Heart left ventricle (tissue), 13 donors: ENCODE measurements at regions not wholly inside any gene's neighbourhood (a gene's known extent, or its start where the extent isn't known, plus 50 kb on each side); places are given as distances from the start of the nearest gene placed in this dataset.

ENCODE experiments used
- CTCF ChIP-seq, 12 donors: fragments of 200-600 bp; sonication (generic) in 4 of 12; IDR thresholded peaks; one replicate each; pipeline versions ENCODE4 v1.5.0 to v1.8.0; 2018 to 2022; ENCODE audit warnings: antibody characterized with exemption in 12 of 12, mild to moderate bottlenecking in 5 of 12
- POLR2A ChIP-seq, 2 donors: fragments of 450-650 bp; IDR thresholded peaks; one replicate each; pipeline ENCODE4 v1.6.1; 2017; ENCODE audit warnings: antibody characterized with exemption in 2 of 2, mild to moderate bottlenecking in 2 of 2, moderate library complexity in 2 of 2
- donor health status: ischemic (EF 13 %, LVEDD 7.1; RV severe dilation, severe dysfunction).
- donor health status: DM: no; HTN: yes; CAD: no.
- donor health status: DM: no; HTN: no; CAD: no.
- donor health status: ischemic (EF 25% LVEDD 6.9; RV normal size, moderate dysfunction).
- donor health status: ischemic (EF 25% LVEDD 5.7; RV mildly dilated, moderate dysfunction).
- donor health status: ischemic (EF 35%, LVEDD 5.7; RV mildly dilated, moderate dysfunction).
- donor health status: nonischemic (EF 11% LVEDD 7.7; RV severe dilation, severe dysfunction).
- donor health status: DM: yes; HTN: yes; CAD: no.
- donor health status: PGD.
- donor health status: ischemic (EF 29% LVEDD 5.4; RV normal size, mild dysfunction).
- donor health status: nonischemic (EF 23%, LVEDD 6.1; RV moderate dilation, normal function).

GRCh38 chr13:44784708-44785080 lies 204.6 kb downstream of the NUFIP1 start:
- TF ChIP-seq CTCF (IDR thresholded peaks at IDR 0.05) = no peak
- no peak for TF ChIP-seq POLR2A (IDR thresholded peaks at IDR 0.05)
